WTC11 (cell line): ENCODE measurements at regions not wholly inside any gene's neighbourhood (a gene's known extent, or its start where the extent isn't known, plus 50 kb on each side); places are given as distances from the start of the nearest gene placed in this dataset.

Experiments
- CTCF ChIP-seq: fragments of 200-600 bp; IDR thresholded peaks from 2 replicates; pipeline ENCODE4 v1.8.0; 2022; ENCODE audit warnings: antibody characterized with exemption
- NFYB ChIP-seq: sonication (generic); formaldehyde crosslinking; conservative IDR thresholded peaks from 2 replicates; pipeline ENCODE4 v1.8.0; 2022; ENCODE audit warnings: low read depth, missing genetic modification reagents
- SMAD3 ChIP-seq: sonication (generic); formaldehyde crosslinking; IDR thresholded peaks from 2 replicates; pipeline ENCODE4 v1.8.0; 2022; ENCODE audit warnings: missing genetic modification reagents, mild to moderate bottlenecking, borderline replicate concordance
- SP1 ChIP-seq: sonication (generic); formaldehyde crosslinking; conservative IDR thresholded peaks from 2 replicates; pipeline ENCODE4 v1.8.1; 2022; ENCODE audit warnings: missing genetic modification reagents
- USF2 ChIP-seq: sonication (generic); formaldehyde crosslinking; IDR thresholded peaks from 2 replicates; pipeline ENCODE4 v1.8.1; 2023; ENCODE audit warnings: mild to moderate bottlenecking, missing genetic modification reagents, moderate library complexity
- TF ChIP-seq, protein P1 (sequence below): sonication (generic); formaldehyde crosslinking; IDR thresholded peaks from 2 replicates; pipeline ENCODE4 v1.8.0; 2022; ENCODE audit warnings: mild to moderate bottlenecking, missing genetic modification reagents

DNA sequence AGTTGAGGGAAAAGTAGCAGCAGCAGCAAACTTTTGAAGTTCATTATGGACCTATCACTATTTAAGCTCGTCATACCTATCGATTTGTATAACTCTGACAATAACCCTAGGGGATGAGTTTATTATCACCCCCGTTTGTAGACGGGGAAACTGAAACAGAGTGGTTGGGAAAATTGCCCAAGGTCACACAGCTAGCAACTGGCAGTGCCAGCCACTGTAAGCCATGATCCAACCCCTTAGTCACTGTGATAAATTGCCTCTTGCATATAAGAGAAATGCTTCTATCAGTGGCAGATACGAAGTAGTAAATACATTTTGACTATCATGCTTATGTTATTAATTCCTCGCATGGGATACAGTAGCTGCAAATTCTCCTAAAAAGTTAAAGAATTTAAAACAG is 73.3 kb upstream of the ATP10B start:
- no peak for TF ChIP-seq CTCF
- TF ChIP-seq, protein P1, sequence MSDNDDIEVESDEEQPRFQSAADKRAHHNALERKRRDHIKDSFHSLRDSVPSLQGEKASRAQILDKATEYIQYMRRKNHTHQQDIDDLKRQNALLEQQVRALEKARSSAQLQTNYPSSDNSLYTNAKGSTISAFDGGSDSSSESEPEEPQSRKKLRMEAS = no peak
- TF ChIP-seq SP1 (CRISPR knock-in tag) = no peak
- TF ChIP-seq NFYB (CRISPR knock-in tag) = no peak
- TF ChIP-seq SMAD3 (CRISPR knock-in tag) = no peak
- TF ChIP-seq USF2 = no peak
